ENCODE measurements at regions not wholly inside any gene's neighbourhood (a gene's known extent, or its start where the extent isn't known, plus 50 kb on each side); places are given as distances from the start of the nearest gene placed in this dataset.

DNA sequence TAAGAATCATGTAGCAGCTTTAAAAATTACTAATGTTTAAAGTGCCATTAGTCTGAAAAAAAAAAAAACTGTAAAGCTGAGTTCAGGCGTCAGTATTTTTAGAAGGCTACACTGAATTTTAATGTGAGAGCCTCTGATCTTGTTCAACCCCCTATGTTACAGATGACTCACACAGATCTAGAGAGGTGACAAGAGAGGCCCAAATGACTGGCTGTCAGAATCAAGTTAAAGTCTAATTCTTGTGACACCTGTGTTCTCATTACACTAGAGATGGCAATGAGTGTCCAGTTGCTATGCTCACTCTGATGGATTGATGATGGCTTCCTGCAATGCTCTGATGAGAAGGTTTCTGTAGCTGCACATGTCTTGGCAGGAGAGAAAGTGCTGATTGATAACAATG lies 203.5 kb upstream of the OBI1 start:
- TF ChIP-seq, protein P1, sequence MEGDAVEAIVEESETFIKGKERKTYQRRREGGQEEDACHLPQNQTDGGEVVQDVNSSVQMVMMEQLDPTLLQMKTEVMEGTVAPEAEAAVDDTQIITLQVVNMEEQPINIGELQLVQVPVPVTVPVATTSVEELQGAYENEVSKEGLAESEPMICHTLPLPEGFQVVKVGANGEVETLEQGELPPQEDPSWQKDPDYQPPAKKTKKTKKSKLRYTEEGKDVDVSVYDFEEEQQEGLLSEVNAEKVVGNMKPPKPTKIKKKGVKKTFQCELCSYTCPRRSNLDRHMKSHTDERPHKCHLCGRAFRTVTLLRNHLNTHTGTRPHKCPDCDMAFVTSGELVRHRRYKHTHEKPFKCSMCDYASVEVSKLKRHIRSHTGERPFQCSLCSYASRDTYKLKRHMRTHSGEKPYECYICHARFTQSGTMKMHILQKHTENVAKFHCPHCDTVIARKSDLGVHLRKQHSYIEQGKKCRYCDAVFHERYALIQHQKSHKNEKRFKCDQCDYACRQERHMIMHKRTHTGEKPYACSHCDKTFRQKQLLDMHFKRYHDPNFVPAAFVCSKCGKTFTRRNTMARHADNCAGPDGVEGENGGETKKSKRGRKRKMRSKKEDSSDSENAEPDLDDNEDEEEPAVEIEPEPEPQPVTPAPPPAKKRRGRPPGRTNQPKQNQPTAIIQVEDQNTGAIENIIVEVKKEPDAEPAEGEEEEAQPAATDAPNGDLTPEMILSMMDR (conservative IDR thresholded peaks at IDR 0.05; ENCODE audit: low read length): no peak
- TF ChIP-seq EZH2phosphoT487 (IDR thresholded peaks at IDR 0.05; ENCODE audit: borderline replicate concordance): no peak
